Suprapubic skin (tissue), 4 donors: ENCODE measurements at regions not wholly inside any gene's neighbourhood (a gene's known extent, or its start where the extent isn't known, plus 50 kb on each side); places are given as distances from the start of the nearest gene placed in this dataset.

Source experiments
- DNase-seq, 2 donors: peaks; one replicate each; pipeline ENCODE4 v3.0.0-alpha.2; 2019; ENCODE audit warnings: low spot score in 2 of 2
- H3K27ac ChIP-seq: fragments of 200-600 bp; sonication (generic); one replicate; pipeline ENCODE4 v1.5.1; 2019
- H3K27me3 ChIP-seq: fragments of 200-600 bp; sonication (generic); one replicate; pipeline ENCODE4 v1.5.1; 2019
- H3K36me3 ChIP-seq: fragments of 200-600 bp; sonication (generic); one replicate; pipeline ENCODE4 v1.5.1; 2019
- H3K4me1 ChIP-seq: fragments of 200-600 bp; sonication (generic); one replicate; pipeline ENCODE4 v1.5.1; 2019
- H3K4me3 ChIP-seq: fragments of 200-600 bp; sonication (generic); one replicate; pipeline ENCODE4 v1.5.1; 2019; ENCODE audit warnings: mild to moderate bottlenecking
- H3K9me3 ChIP-seq: fragments of 200-600 bp; sonication (generic); one replicate; pipeline ENCODE4 v1.5.1; 2019
- CTCF ChIP-seq, 2 donors: fragments of 200-600 bp in 1 of 2; fragments of 450-650 bp in 1 of 2; sonication (generic) in 1 of 2; IDR thresholded peaks; one replicate each; pipeline ENCODE4 v1.5.1; 2016 to 2019; ENCODE audit warnings: antibody characterized with exemption in 2 of 2, mild to moderate bottlenecking in 1 of 2, moderate library complexity in 1 of 2
- EP300 ChIP-seq: sonication (generic); formaldehyde crosslinking; IDR thresholded peaks from one replicate; pipeline ENCODE4 v1.6.1; 2017; ENCODE audit warnings: antibody characterized with exemption
- POLR2A ChIP-seq, 2 donors: fragments of 450-650 bp; IDR thresholded peaks; one replicate each; pipeline ENCODE4 v1.6.1; 2017; ENCODE audit warnings: antibody characterized with exemption in 2 of 2, mild to moderate bottlenecking in 2 of 2, moderate library complexity in 2 of 2
- POLR2AphosphoS5 ChIP-seq, 3 donors: sonication (generic); formaldehyde crosslinking; IDR thresholded peaks; one replicate each; pipeline ENCODE4 v1.6.1; 2017; ENCODE audit warnings: antibody characterized with exemption in 3 of 3
- WGBS: methylation state at CpG from one replicate; pipeline ENCODE4 v1.1.5; 2018; 5-methylcytosine and 5-hydroxymethylcytosine counted together

GRCh38 chr7:70915067-70915466, 216.9 kb upstream of the GALNT17 start:
- no peaks in the 10 kb centered on the region for H3K4me1 ChIP-seq
- H3K27ac ChIP-seq, result no peak overlapping the region
- DNase-seq, result no peak
- H3K27me3 ChIP-seq, result no peaks in the 10 kb centered on the region
- 59% methylated on average over 2 of the region's 2 CpGs for WGBS
- no peaks in the 10 kb centered on the region for H3K9me3 ChIP-seq
- TF ChIP-seq CTCF (IDR thresholded peaks at IDR 0.05) (no peak), EP300 (no peak), POLR2AphosphoS5 (IDR thresholded peaks at IDR 0.05) (no peak), POLR2A (IDR thresholded peaks at IDR 0.05) (no peak)
- H3K4me3 ChIP-seq, result no peak overlapping the region
- no peaks in the 10 kb centered on the region for H3K36me3 ChIP-seq

DNA sequence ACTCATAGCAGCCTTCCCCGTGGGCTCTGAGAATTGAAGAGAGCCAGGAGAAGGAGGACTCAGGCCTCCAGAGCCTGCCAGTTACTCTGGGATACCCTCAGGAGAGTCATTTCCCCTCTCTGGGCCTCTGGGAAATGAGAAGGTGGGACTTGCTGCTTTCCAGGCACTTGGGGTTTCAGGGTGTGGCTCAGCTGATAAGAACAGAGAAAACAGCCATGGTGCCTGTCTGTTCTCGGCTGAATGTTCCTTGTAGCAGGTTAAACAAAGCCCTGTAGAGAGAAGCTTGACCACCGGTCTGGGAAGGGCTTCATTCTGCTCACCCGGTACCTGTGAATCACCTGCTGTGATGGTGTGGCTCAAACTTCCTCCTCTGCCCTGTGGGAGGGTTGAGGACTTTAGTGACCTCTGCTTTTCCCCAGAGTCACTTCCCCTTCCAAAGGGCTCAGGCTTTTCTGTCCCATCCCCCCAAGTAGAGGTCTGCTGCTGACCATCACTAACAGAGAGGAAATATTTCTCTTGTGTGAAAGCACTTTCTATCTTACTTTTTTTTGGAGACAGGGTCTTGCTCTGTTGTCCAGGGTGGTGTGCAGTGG, 212.4 kb upstream of the GALNT17 start:
- WGBS, result 51% methylated on average over 4 of the region's 4 CpGs
- H3K4me1 ChIP-seq, result no peaks in the 10 kb centered on the region
- no peak for DNase-seq

GRCh38 chr7:70920876-70921275, 211.1 kb upstream of the GALNT17 start:
- 83% methylated on average over 1 of the region's 1 CpG for WGBS
- no peak for DNase-seq
- TF ChIP-seq EP300 (no peak), POLR2AphosphoS5 (IDR thresholded peaks at IDR 0.05) (no peak), POLR2A (IDR thresholded peaks at IDR 0.05) (no peak)

More for the DNA sequence above, 212.4 kb upstream of the GALNT17 start:
- H3K27ac ChIP-seq, result no peak overlapping the region
- no peak overlapping the region for H3K4me3 ChIP-seq
- no peaks in the 10 kb centered on the region for H3K9me3 ChIP-seq
- no peak for TF ChIP-seq CTCF (IDR thresholded peaks at IDR 0.05)
- TF ChIP-seq POLR2A (IDR thresholded peaks at IDR 0.05), result no peak
- no peak for TF ChIP-seq EP300
- TF ChIP-seq POLR2AphosphoS5 (IDR thresholded peaks at IDR 0.05), result no peak
- no peaks in the 10 kb centered on the region for H3K36me3 ChIP-seq
- no peaks in the 10 kb centered on the region for H3K27me3 ChIP-seq

GRCh38 chr7:70923181-70923845, 208.6 kb upstream of the GALNT17 start:
- TF ChIP-seq EP300, result no peak
- TF ChIP-seq CTCF (IDR thresholded peaks at IDR 0.05), result no peak
- TF ChIP-seq POLR2AphosphoS5 (IDR thresholded peaks at IDR 0.05), result no peak
- TF ChIP-seq POLR2A (IDR thresholded peaks at IDR 0.05), result no peak
- Histone ChIP-seq H3K36me3 (no peaks in the 10 kb centered on the region), H3K9me3 (no peaks in the 10 kb centered on the region), H3K4me1 (no peaks in the 10 kb centered on the region), H3K27me3 (no peaks in the 10 kb centered on the region), H3K4me3 (no peak overlapping the region), H3K27ac (no peak overlapping the region)
- DNase-seq, result no peak
- 60% methylated on average over 11 of the region's 11 CpGs for WGBS

More at GRCh38 chr7:70920876-70921275, 211.1 kb upstream of the GALNT17 start:
- Histone ChIP-seq H3K27ac (no peak overlapping the region), H3K36me3 (no peaks in the 10 kb centered on the region), H3K9me3 (no peaks in the 10 kb centered on the region), H3K4me3 (no peak overlapping the region), H3K27me3 (no peaks in the 10 kb centered on the region), H3K4me1 (no peaks in the 10 kb centered on the region)

GRCh38 chr7:70925411-70926115, 206.4 kb upstream of the GALNT17 start:
- no peak overlapping the region for H3K27ac ChIP-seq
- WGBS, result 84% methylated on average over 5 of the region's 5 CpGs
- TF ChIP-seq EP300 (no peak), POLR2A (IDR thresholded peaks at IDR 0.05) (no peak), POLR2AphosphoS5 (IDR thresholded peaks at IDR 0.05) (no peak), CTCF (IDR thresholded peaks at IDR 0.05) (no peak)

More at GRCh38 chr7:70925411-70926115, 206.4 kb upstream of the GALNT17 start:
- H3K9me3 ChIP-seq, result no peaks in the 10 kb centered on the region
- no peak for DNase-seq
- H3K36me3 ChIP-seq, result no peaks in the 10 kb centered on the region
- no peaks in the 10 kb centered on the region for H3K27me3 ChIP-seq
- H3K4me1 ChIP-seq, result no peaks in the 10 kb centered on the region
- H3K4me3 ChIP-seq, result no peak overlapping the region
